GM12892 (cell line): ENCODE measurements at regions not wholly inside any gene's neighbourhood (a gene's known extent, or its start where the extent isn't known, plus 50 kb on each side); places are given as distances from the start of the nearest gene placed in this dataset.

Source experiments
- POLR2A ChIP-seq: IDR thresholded peaks from 2 replicates; pipeline ENCODE4 v1.6.1; 2011; ENCODE audit warnings: low read depth, low read length, control low read depth
- POLR2AphosphoS5 ChIP-seq: IDR thresholded peaks from 2 replicates; pipeline ENCODE4 v1.6.1; 2011; ENCODE audit warnings: low read depth, low read length, control low read depth
- TAF1 ChIP-seq: IDR thresholded peaks from 2 replicates; pipeline ENCODE4 v1.6.1; 2011; ENCODE audit warnings: low read depth, mild to moderate bottlenecking, control low read depth, low read length, borderline replicate concordance

DNA sequence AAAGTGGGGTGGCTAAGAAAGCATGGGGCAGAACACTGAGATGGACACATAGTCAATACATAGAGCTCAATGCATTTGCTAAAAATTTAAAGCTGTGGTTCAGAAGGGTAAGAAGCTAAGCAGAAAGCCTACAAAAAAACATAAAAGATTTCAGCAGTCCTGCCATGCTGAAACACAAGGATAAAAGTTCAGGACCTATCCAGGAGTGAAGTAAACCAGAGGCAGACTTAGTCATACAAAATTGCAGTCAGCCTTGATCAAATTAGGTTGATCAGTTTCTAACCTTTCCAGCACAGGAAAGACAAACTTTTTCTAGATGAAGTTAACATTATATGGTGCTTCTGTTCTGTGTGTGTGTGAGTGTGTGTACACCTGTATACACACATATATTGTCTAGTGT lies 120.8 kb upstream of the RBMS1 start:
- TF ChIP-seq POLR2AphosphoS5 (no peak), POLR2A (no peak), TAF1 (no peak)
